ENCODE measurements at regions not wholly inside any gene's neighbourhood (a gene's known extent, or its start where the extent isn't known, plus 50 kb on each side); places are given as distances from the start of the nearest gene placed in this dataset.

DNA sequence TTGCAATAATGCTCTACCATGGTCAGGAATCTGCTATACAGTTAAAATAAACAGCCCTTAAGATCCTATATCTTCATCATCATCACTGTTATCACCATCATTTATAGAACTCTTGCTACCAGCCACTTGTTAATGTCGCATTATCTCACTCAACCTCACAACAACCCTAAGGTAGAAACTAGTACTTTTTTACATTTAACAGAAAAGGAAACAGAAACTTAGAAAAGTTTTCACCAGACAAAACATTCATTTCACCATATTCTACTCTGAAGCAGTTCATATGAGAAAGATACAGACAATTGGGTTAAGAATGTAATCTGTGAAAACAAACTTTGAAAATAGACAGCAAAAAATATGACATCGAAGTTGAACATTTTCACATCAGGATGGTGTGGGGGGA lies 262.6 kb downstream of the ATG4C start:
- TF ChIP-seq, protein P1, sequence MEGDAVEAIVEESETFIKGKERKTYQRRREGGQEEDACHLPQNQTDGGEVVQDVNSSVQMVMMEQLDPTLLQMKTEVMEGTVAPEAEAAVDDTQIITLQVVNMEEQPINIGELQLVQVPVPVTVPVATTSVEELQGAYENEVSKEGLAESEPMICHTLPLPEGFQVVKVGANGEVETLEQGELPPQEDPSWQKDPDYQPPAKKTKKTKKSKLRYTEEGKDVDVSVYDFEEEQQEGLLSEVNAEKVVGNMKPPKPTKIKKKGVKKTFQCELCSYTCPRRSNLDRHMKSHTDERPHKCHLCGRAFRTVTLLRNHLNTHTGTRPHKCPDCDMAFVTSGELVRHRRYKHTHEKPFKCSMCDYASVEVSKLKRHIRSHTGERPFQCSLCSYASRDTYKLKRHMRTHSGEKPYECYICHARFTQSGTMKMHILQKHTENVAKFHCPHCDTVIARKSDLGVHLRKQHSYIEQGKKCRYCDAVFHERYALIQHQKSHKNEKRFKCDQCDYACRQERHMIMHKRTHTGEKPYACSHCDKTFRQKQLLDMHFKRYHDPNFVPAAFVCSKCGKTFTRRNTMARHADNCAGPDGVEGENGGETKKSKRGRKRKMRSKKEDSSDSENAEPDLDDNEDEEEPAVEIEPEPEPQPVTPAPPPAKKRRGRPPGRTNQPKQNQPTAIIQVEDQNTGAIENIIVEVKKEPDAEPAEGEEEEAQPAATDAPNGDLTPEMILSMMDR (IDR thresholded peaks at IDR 0.05): no peak
- no peak for TF ChIP-seq EZH2 (IDR thresholded peaks at IDR 0.05; ENCODE audit: borderline replicate concordance, insufficient read depth, low read depth, low read length, poor library complexity, severe bottlenecking)

All from B cell (primary cell).